ENCODE measurements at regions not wholly inside any gene's neighbourhood (a gene's known extent, or its start where the extent isn't known, plus 50 kb on each side); places are given as distances from the start of the nearest gene placed in this dataset.

- no peak for TF ChIP-seq NFYB (CRISPR knock-in tag; conservative IDR thresholded peaks at IDR 0.05; ENCODE audit: low read depth)
- no peak for TF ChIP-seq SMAD3 (CRISPR knock-in tag; IDR thresholded peaks at IDR 0.05; ENCODE audit: borderline replicate concordance)
- TF ChIP-seq TEAD1 (CRISPR knock-in tag; IDR thresholded peaks at IDR 0.05) = no peak
- no peak for TF ChIP-seq PRRX2 (CRISPR knock-in tag; IDR thresholded peaks at IDR 0.05)
- TF ChIP-seq GABPB1 (CRISPR knock-in tag; IDR thresholded peaks at IDR 0.05) = no peak
- TF ChIP-seq ETV6 (CRISPR knock-in tag; IDR thresholded peaks at IDR 0.05) = no peak
- TF ChIP-seq HMGA2 (CRISPR knock-in tag; IDR thresholded peaks at IDR 0.05) = no peak
- no peak for TF ChIP-seq RORB (CRISPR knock-in tag; IDR thresholded peaks at IDR 0.05)
Measured at GRCh38 chr13:73913751-73914518, 220.3 kb downstream of the KLF12 start (continued).

GRCh38 chr13:73913079-73913740, 221.0 kb downstream of the KLF12 start:
- H3K4me3 Mint-ChIP-seq = no peak overlapping the region
- POLR2A ChIA-PET = interaction anchor here (0.7 kb wide), 1 partner anchor 141 kb away, joined by 3 read pairs; no protein-coding TSS in a partner anchor
- TF ChIP-seq ATF3 (CRISPR knock-in tag; conservative IDR thresholded peaks at IDR 0.05) = no peak
- no peak for TF ChIP-seq ARID4B (CRISPR knock-in tag; IDR thresholded peaks at IDR 0.05; ENCODE audit: borderline replicate concordance)
- TF ChIP-seq SMAD4 (CRISPR knock-in tag; IDR thresholded peaks at IDR 0.05) = no peak
- no peak for TF ChIP-seq FOXJ3 (CRISPR knock-in tag; IDR thresholded peaks at IDR 0.05; ENCODE audit: borderline replicate concordance)
- no peak for TF ChIP-seq PRDM15 (CRISPR knock-in tag; IDR thresholded peaks at IDR 0.05)
- no peak for TF ChIP-seq ESRRA (CRISPR knock-in tag; IDR thresholded peaks at IDR 0.05; ENCODE audit: borderline replicate concordance)
- no peak for TF ChIP-seq KAT7 (CRISPR knock-in tag; IDR thresholded peaks at IDR 0.05; ENCODE audit: borderline replicate concordance)
- TF ChIP-seq NFATC4 (CRISPR knock-in tag; IDR thresholded peaks at IDR 0.05) = no peak
- TF ChIP-seq ZNF532 (CRISPR knock-in tag; IDR thresholded peaks at IDR 0.05; ENCODE audit: borderline replicate concordance) = no peak
- no peak for TF ChIP-seq ZNF281 (CRISPR knock-in tag; IDR thresholded peaks at IDR 0.05)

More at GRCh38 chr13:73913079-73913740, 221.0 kb downstream of the KLF12 start:
- no peak overlapping the region for H3K27ac Mint-ChIP-seq
- H3K9me3 Mint-ChIP-seq = no peaks in the 10 kb centered on the region
- no peaks in the 10 kb centered on the region for H3K27me3 Mint-ChIP-seq (ENCODE audit: low read depth)
- CTCF ChIA-PET = interaction anchor here (0.6 to 1.8 kb wide), 2 partner anchors 374 to 1104 kb away, joined by 4 to 6 read pairs; no protein-coding TSS in a partner anchor
- DNase-seq (ENCODE audit: low spot score) = no peak
- no peak for ATAC-seq
- peaks cover 25% of the 10 kb centered on the region for H3K4me1 Mint-ChIP-seq
- H3K36me3 Mint-ChIP-seq = no peaks in the 10 kb centered on the region

Data from WTC11 (cell line).